Skeletal muscle tissue (tissue), 3 donors: ENCODE measurements at regions not wholly inside any gene's neighbourhood (a gene's known extent, or its start where the extent isn't known, plus 50 kb on each side); places are given as distances from the start of the nearest gene placed in this dataset.
A peak's percentile ranks its signal among the peaks of the same experiment; 100 is the strongest.

Experiments used
- H3K27ac ChIP-seq: one replicate; pipeline ENCODE4 v1.7.0; 2013; ENCODE audit warnings: mild to moderate bottlenecking, low read depth, low read length, inconsistent platforms
- H3K27me3 ChIP-seq, 3 donors: one replicate each; pipeline ENCODE4 v1.7.0; 2013; ENCODE audit warnings: low read length in 3 of 3; ENCODE audit not compliant: control insufficient read depth in 3 of 3, insufficient read depth in 3 of 3
- H3K36me3 ChIP-seq, 3 donors: one replicate each; pipeline ENCODE4 v1.7.0; 2013; ENCODE audit warnings: low read length in 3 of 3; ENCODE audit not compliant: control insufficient read depth in 3 of 3, insufficient read depth in 3 of 3
- H3K4me1 ChIP-seq, 3 donors: one replicate each; pipeline ENCODE4 v1.7.0; 2013; ENCODE audit warnings: low read length in 3 of 3, mild to moderate bottlenecking in 3 of 3; ENCODE audit not compliant: control insufficient read depth in 3 of 3, insufficient read depth in 3 of 3
- H3K4me3 ChIP-seq, 3 donors: one replicate each; pipeline ENCODE4 v1.7.0; 2013; ENCODE audit warnings: low read length in 3 of 3
- H3K9ac ChIP-seq, 3 donors: one replicate each; pipeline ENCODE4 v1.7.0; 2013; ENCODE audit warnings: low read length in 3 of 3, mild to moderate bottlenecking in 3 of 3, moderate library complexity in 2 of 3, low read depth in 1 of 3
- H3K9me3 ChIP-seq, 3 donors: one replicate each; pipeline ENCODE4 v1.7.0; 2013; ENCODE audit warnings: low read length in 3 of 3; ENCODE audit not compliant: control insufficient read depth in 3 of 3
- donor health status: Osteomylitis.

DNA sequence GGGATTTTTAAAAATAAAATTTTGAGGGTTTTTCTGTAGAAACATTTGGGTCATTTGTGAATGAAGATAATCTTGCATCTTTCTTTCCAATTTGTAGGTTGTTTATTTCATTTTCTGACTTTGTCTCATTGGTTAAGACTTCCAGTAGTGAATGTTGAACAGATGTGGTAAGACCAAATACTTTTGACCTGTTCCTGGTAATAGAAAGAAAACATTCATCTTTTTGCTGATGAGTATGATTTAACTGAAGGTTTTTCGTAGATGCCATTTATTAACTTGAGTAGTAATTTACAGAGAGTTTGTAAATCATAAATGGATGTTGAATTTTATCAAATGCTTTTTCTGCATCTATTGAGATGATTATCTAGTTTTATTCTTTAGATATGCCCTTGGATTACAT lies 416.1 kb upstream of the CITED2 start:
- H3K9ac ChIP-seq = no peak overlapping the region
- no peaks in the 10 kb centered on the region for H3K27me3 ChIP-seq
- peaks cover 0 to 2% (median 0%) of the 10 kb centered on the region in 3 donors for H3K9me3 ChIP-seq
- no peaks in the 10 kb centered on the region for H3K4me1 ChIP-seq
- no peak overlapping the region for H3K27ac ChIP-seq
- no peaks in the 10 kb centered on the region for H3K36me3 ChIP-seq
- no peak overlapping the region for H3K4me3 ChIP-seq

DNA sequence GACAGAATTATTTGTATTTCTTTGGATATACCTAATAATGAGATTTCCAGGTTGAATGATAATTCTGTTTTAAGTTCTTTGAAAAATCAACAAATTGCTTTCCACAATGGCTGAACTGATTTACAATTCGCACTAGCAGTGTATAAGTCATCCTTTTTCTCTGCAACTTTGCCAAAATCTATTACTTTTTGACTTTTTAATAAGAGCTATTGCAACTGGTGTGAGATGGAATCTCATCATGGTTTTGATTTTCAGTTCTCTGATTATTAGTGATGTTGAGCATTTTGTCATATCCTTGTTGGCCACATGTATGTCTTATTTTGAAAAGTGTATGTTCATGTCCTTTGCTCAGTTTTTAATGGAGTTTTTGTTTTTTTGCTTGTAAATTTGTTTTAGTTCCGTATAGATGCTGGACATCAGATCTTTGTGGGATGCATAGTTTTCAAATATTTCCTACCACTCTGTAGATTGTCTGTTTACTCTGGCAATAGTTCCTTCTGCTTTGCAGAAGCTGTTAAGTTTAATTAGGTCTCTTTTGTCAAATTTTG lies 409.8 kb upstream of the CITED2 start:
- H3K4me3 ChIP-seq = no peak overlapping the region
- H3K27ac ChIP-seq = no peak overlapping the region
- no peak overlapping the region for H3K9ac ChIP-seq
- peaks cover 0 to 9% (median 4%) of the 10 kb centered on the region in 3 donors for H3K4me1 ChIP-seq
- peaks cover 0 to 2% (median 0%) of the 10 kb centered on the region in 3 donors for H3K9me3 ChIP-seq
- H3K27me3 ChIP-seq = no peaks in the 10 kb centered on the region
- no peaks in the 10 kb centered on the region for H3K36me3 ChIP-seq

DNA sequence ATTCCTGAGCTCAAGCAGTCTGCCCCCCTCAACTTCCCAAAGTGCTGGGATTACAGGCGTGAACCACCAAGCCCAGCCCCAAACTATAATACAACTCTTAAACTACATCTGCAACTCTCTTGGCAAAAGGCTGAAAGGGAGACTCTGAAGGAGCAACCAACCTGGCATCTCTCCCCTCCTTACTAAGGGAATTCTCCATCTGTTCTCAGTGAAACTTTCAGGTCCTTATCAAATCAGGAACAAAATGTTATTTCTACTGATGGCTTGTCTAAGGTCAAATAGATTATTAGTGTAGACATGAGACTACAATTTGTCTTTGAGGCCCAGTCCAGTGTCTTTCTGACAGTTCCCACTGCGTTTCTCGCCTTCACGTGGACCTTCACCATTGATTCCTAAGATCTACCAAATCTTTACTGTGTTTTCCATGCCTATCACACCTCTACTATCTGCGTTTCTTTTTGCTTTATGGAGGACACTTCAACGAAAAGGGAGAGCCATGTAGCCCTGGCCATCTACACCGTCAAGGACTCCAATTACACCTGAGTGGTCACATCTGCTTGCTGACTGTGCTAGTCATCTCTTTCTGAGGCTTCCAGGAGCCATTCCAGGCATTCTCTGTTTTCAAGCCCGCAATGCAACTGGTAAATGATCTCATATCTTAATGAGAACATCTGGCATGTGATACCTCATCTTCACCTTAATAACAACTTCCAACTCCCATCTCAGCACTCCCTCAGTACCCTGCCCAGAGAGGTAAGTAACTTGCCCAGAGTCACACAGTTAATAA lies 405.7 kb upstream of the CITED2 start:
- no peak overlapping the region for H3K4me3 ChIP-seq
- H3K27me3 ChIP-seq = no peaks in the 10 kb centered on the region
- H3K4me1 ChIP-seq = peaks cover 3 to 16% (median 14%) of the 10 kb centered on the region in 3 donors
- no peak overlapping the region for H3K27ac ChIP-seq
- no peaks in the 10 kb centered on the region for H3K36me3 ChIP-seq
- H3K9ac ChIP-seq = no peak overlapping the region
- no peaks in the 10 kb centered on the region for H3K9me3 ChIP-seq

DNA sequence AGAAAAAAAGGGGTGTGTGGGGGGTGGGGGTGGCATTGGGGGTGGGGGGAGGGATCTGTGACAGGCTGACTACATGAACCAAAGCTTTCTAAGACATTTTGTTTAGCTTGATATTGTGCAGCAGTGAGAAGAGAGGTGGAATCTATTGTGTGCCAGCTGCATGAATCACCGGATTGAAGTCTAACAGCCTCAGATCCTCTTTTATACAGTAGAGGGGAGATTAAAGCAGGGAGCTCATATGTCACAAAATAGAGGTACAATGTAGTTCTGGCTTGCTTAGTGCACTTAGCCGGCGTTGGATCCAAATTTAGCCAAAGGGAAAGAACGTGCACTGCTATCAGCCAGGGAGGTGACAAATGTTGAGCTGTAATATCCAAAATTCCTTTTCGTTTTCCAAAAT lies 404.2 kb upstream of the CITED2 start:
- peak overlapping the region; percentile 16 for H3K27ac ChIP-seq

DNA sequence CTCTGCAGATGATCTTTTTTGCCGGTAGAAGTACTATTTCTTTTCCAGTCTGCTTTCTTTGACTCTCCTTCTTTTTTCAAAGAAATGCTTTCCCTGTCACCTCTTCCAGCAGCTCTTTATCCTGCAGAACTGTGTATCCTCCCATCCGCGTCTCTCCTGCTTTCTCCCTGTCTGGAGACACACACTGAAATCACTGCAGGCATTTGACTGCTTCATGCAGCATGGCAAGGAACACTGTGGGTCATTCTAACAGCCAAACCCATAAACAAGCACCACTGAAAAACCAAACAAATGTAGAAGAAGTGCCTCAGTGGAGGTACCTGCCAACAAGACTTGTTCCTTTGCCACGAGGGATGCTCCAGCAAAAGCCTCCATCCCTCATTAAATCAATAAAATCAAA lies 403.7 kb upstream of the CITED2 start:
- peaks cover 3 to 16% (median 14%) of the 10 kb centered on the region in 3 donors for H3K4me1 ChIP-seq
- no peak overlapping the region for H3K27ac ChIP-seq
- no peaks in the 10 kb centered on the region for H3K9me3 ChIP-seq

More for the DNA sequence above, 404.2 kb upstream of the CITED2 start:
- H3K27me3 ChIP-seq = no peaks in the 10 kb centered on the region
- H3K4me1 ChIP-seq = peaks cover 3 to 16% (median 14%) of the 10 kb centered on the region in 3 donors
- no peak overlapping the region for H3K4me3 ChIP-seq
- no peak overlapping the region for H3K9ac ChIP-seq
- no peaks in the 10 kb centered on the region for H3K9me3 ChIP-seq
- no peaks in the 10 kb centered on the region for H3K36me3 ChIP-seq

DNA sequence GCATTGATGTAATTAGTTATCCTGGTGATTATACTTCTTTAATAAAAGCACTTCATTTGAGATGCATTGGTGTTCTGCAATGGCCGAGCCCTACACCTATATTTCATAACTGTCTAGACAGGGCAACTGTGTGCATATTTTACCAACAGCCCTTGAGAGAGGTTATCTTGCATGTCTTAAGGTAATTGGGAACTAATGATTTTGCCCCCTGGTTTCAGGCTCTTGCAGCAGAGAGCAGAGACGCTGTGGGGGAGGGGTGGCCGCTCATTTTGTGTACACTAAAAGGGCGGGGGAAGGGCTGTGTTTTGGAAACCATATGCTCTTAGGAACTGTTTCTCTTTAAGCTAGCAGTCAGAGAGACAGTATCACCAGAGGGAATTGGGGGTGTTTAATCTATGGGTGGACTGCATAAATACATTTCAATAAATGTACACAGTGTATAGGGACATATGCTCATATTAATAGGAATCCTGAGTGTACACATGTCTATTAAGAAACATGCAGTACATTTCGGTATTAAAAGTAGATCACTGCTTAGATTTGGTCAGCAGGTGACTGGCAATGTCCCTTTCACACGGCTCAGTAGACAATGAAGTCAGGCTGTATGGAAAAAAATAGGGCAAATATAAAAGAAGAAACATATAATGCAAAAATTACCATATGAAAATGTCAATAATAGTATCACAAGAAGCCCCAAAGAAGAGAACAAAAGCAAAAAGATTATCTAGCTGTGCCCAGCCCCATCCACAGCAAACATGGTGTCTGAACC lies 402.9 kb upstream of the CITED2 start:
- Histone ChIP-seq H3K4me3 (no peak overlapping the region), H3K36me3 (no peaks in the 10 kb centered on the region), H3K27ac (no peak overlapping the region), H3K4me1 (peaks cover 3 to 16% (median 14%) of the 10 kb centered on the region in 3 donors), H3K9ac (peak overlapping the region in 1 of 3 donors; percentile 3), H3K27me3 (no peaks in the 10 kb centered on the region), H3K9me3 (no peaks in the 10 kb centered on the region)

More for the DNA sequence above, 403.7 kb upstream of the CITED2 start:
- no peak overlapping the region for H3K4me3 ChIP-seq
- H3K36me3 ChIP-seq = no peaks in the 10 kb centered on the region
- H3K9ac ChIP-seq = peak overlapping the region in 1 of 3 donors; percentile 40
- no peaks in the 10 kb centered on the region for H3K27me3 ChIP-seq

DNA sequence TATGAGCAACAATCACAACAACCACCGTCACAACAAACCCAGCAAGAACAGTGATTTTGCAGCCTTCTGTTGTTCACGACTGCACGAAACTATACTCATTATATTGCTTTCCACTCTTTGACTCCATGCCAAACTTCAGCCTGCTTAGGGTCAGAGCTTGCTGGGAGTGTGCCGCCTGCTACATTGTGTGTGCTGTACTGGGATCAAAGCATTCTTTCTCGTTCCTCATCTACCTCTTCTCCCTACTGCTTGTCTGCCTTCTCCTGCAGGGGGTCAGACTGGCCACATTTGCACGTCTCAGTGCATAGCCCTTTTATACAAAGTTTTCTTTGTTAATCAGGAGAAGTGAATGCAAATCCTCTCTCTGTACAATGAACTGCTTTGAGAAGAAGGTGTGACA lies 401.6 kb upstream of the CITED2 start:
- no peaks in the 10 kb centered on the region for H3K27me3 ChIP-seq
- no peaks in the 10 kb centered on the region for H3K9me3 ChIP-seq
- no peak overlapping the region for H3K4me3 ChIP-seq
- H3K27ac ChIP-seq = no peak overlapping the region
- H3K36me3 ChIP-seq = no peaks in the 10 kb centered on the region
- H3K9ac ChIP-seq = no peak overlapping the region
- H3K4me1 ChIP-seq = peaks cover 3 to 16% (median 14%) of the 10 kb centered on the region in 3 donors

DNA sequence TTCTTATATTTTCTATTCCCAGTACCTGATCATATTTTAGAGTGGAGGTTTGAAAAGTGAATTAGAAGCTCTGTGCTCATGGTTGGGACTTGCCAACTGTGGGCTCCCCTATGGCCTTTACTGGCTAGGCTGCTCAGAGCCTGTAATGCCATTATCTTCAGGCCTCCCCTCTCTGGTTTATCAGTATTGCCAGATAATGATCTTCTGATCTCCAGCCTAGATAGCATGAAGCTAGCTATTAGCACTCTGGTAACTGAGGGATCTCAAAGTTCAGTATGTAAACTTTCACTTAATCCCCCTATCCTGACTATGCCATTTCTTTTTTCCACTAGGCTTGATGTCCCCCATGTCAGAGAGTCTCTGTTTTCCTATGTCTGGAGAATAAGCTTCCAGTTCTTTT lies 393.7 kb upstream of the CITED2 start:
- Histone ChIP-seq H3K27me3 (no peaks in the 10 kb centered on the region), H3K9me3 (no peaks in the 10 kb centered on the region), H3K27ac (no peak overlapping the region), H3K4me3 (no peak overlapping the region), H3K4me1 (peaks cover 15 to 20% (median 17%) of the 10 kb centered on the region in 3 donors), H3K9ac (no peak overlapping the region), H3K36me3 (no peaks in the 10 kb centered on the region)

DNA sequence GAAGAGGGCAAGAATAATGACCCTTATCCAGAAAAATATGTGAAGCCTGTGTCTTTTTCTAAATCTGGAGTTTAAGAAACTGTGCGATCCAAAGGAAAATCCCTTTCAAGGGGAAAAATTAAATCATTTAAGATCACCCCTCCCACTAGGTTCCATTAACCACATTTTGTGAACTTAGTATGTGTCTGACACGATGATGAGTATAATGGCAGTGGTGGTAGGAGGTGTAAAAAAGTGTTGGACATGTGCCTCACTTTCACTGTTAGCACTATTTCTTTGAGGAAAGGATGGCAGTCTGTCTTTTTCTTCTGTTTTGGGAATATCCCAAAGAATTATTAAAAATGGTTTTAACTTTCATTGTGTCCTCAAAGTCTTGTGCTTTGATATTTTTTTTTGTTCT lies 392.3 kb upstream of the CITED2 start:
- H3K9ac ChIP-seq = no peak overlapping the region
- no peaks in the 10 kb centered on the region for H3K36me3 ChIP-seq
- H3K4me3 ChIP-seq = no peak overlapping the region
- no peak overlapping the region for H3K27ac ChIP-seq
- no peaks in the 10 kb centered on the region for H3K27me3 ChIP-seq
- no peaks in the 10 kb centered on the region for H3K9me3 ChIP-seq
- H3K4me1 ChIP-seq = peaks cover 21 to 29% (median 22%) of the 10 kb centered on the region in 3 donors

DNA sequence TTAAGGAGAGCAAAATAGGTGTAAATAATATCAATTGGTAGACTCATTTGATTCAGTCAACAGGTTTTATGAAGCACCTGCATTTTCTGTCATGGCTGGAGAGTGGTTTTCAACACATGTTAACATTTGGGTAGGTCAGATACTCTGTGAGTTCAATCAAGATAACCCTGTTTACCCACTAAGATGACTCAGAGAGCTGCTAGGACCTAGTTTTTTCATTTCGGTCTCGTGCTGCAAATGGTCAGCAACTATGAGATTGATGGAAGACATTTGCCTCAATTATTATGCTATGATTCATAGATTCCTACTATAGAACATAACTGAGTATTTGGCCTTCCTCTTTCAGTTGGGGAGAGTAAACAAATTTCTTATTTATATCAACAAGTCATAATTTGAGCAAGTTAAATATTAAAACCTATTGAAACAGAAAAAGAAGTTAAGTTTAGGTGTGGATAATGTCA lies 391.4 kb upstream of the CITED2 start:
- Histone ChIP-seq H3K4me3 (no peak overlapping the region), H3K9ac (no peak overlapping the region), H3K27me3 (no peaks in the 10 kb centered on the region), H3K9me3 (no peaks in the 10 kb centered on the region), H3K36me3 (no peaks in the 10 kb centered on the region), H3K4me1 (peaks cover 22 to 29% (median 22%) of the 10 kb centered on the region in 3 donors), H3K27ac (peak overlapping the region; percentile 93)
